ENCODE measurements at regions not wholly inside any gene's neighbourhood (a gene's known extent, or its start where the extent isn't known, plus 50 kb on each side); places are given as distances from the start of the nearest gene placed in this dataset.

GRCh38 chr7:68537051-68537773 is 1061.1 kb upstream of the AUTS2 start:
- DNase-seq (ENCODE audit: low read depth), result no peak
- no peak for TF ChIP-seq CTCF (IDR thresholded peaks at IDR 0.05; ENCODE audit: low read length, missing control alignments)
- H3K4me3 ChIP-seq (replicated peaks; ENCODE audit: low read depth, low read length), result no peak overlapping the region

GRCh38 chr7:68537774-68538071 is 1060.6 kb upstream of the AUTS2 start:
- DNase-seq (ENCODE audit: low read depth), result no peak
- no peak overlapping the region for H3K4me3 ChIP-seq (replicated peaks; ENCODE audit: low read depth, low read length)
- TF ChIP-seq CTCF (IDR thresholded peaks at IDR 0.05; ENCODE audit: low read length, missing control alignments), result no peak

GRCh38 chr7:68542831-68543230 is 1055.4 kb upstream of the AUTS2 start:
- no peak for DNase-seq (ENCODE audit: low read depth)
- no peak for TF ChIP-seq CTCF (IDR thresholded peaks at IDR 0.05; ENCODE audit: low read length, missing control alignments)
- no peak overlapping the region for H3K4me3 ChIP-seq (replicated peaks; ENCODE audit: low read depth, low read length)

GRCh38 chr7:68544851-68545250 is 1053.4 kb upstream of the AUTS2 start:
- DNase-seq (ENCODE audit: low read depth), result no peak
- TF ChIP-seq CTCF (IDR thresholded peaks at IDR 0.05; ENCODE audit: low read length, missing control alignments), result no peak
- no peak overlapping the region for H3K4me3 ChIP-seq (replicated peaks; ENCODE audit: low read depth, low read length)

- DNase-seq (ENCODE audit: low read depth), result peak; percentile 8
- no peak overlapping the region for H3K4me3 ChIP-seq (replicated peaks; ENCODE audit: low read depth, low read length)
- TF ChIP-seq CTCF (IDR thresholded peaks at IDR 0.05; ENCODE audit: low read length, missing control alignments), result no peak
Observed at GRCh38 chr7:68547181-68547580, 1051.1 kb upstream of the AUTS2 start.

GRCh38 chr7:68547799-68548198 is 1050.5 kb upstream of the AUTS2 start:
- no peak for TF ChIP-seq CTCF (IDR thresholded peaks at IDR 0.05; ENCODE audit: low read length, missing control alignments)
- no peak overlapping the region for H3K4me3 ChIP-seq (replicated peaks; ENCODE audit: low read depth, low read length)
- DNase-seq (ENCODE audit: low read depth), result no peak

- DNase-seq (ENCODE audit: low read depth), result no peak
- H3K4me3 ChIP-seq (replicated peaks; ENCODE audit: low read depth, low read length), result no peak overlapping the region
- TF ChIP-seq CTCF (IDR thresholded peaks at IDR 0.05; ENCODE audit: low read length, missing control alignments), result no peak
Observed at GRCh38 chr7:68550027-68550426, 1048.2 kb upstream of the AUTS2 start.
